MCF 10A (cell line): ENCODE measurements at regions not wholly inside any gene's neighbourhood (a gene's known extent, or its start where the extent isn't known, plus 50 kb on each side); places are given as distances from the start of the nearest gene placed in this dataset.
A peak's percentile ranks its signal among the peaks of the same experiment; 100 is the strongest.

Experiments used
- BruUV-seq: library from RNA; stranded (reverse); fragments of 400-500 nt; replicated peaks from 2 replicates; lab custom pipeline; 2021; lab: Mats Ljungman, UMichigan
- CTCF ChIA-PET: fragments of 300-600 bp; sonication (Branson Sonifier 250); formaldehyde crosslinking; extraction: SDS; loops from one replicate; lab custom pipeline; 2021; ENCODE audit warnings: antibody characterized with exemption, inconsistent platforms; lab: Yijun Ruan, JAX
- POLR2A ChIA-PET: fragments of 300-600, 350-650 bp; sonication (Branson Sonifier 250); formaldehyde crosslinking; extraction: SDS; loops from one replicate; lab custom pipeline; 2020; ENCODE audit warnings: antibody characterized with exemption, inconsistent platforms; lab: Yijun Ruan, JAX
- DNase-seq: peaks from one replicate; pipeline ENCODE4 v3.0.0-alpha.2; 2018; ENCODE audit not compliant: unreplicated experiment
- H3K27ac Mint-ChIP-seq: one replicate; pipeline ENCODE4 v1.8.0; 2022; ENCODE audit warnings: mild to moderate bottlenecking, low read depth, mixed read lengths; ENCODE audit not compliant: unreplicated experiment
- H3K27me3 Mint-ChIP-seq: one replicate; pipeline ENCODE4 v1.8.0; 2022; ENCODE audit warnings: mixed read lengths; ENCODE audit not compliant: insufficient read depth, unreplicated experiment
- H3K36me3 Mint-ChIP-seq: one replicate; pipeline ENCODE4 v1.8.0; 2022; ENCODE audit warnings: mild to moderate bottlenecking, moderate library complexity, mixed read lengths; ENCODE audit not compliant: insufficient read depth, unreplicated experiment
- H3K4me1 Mint-ChIP-seq: one replicate; pipeline ENCODE4 v1.8.0; 2022; ENCODE audit warnings: mixed read lengths; ENCODE audit not compliant: insufficient read depth, unreplicated experiment
- H3K4me3 Mint-ChIP-seq: one replicate; pipeline ENCODE4 v1.8.0; 2022; ENCODE audit warnings: mild to moderate bottlenecking, moderate library complexity, mixed read lengths; ENCODE audit not compliant: unreplicated experiment
- H3K9me3 Mint-ChIP-seq: one replicate; pipeline ENCODE4 v1.8.0; 2022; ENCODE audit warnings: mixed read lengths; ENCODE audit not compliant: unreplicated experiment
- intact Hi-C: fragments of 100-400 bp; cut with micrococcal nuclease; formaldehyde crosslinking; loops from 2 replicates; pipeline ENCODE4 v1.14.1; 2022
- TF ChIP-seq, protein P1 (sequence below): fragments of 200-600 bp; IDR thresholded peaks from one replicate; pipeline ENCODE4 v1.8.0; 2022; ENCODE audit warnings: antibody characterized with exemption, mild to moderate bottlenecking; ENCODE audit not compliant: unreplicated experiment

DNA sequence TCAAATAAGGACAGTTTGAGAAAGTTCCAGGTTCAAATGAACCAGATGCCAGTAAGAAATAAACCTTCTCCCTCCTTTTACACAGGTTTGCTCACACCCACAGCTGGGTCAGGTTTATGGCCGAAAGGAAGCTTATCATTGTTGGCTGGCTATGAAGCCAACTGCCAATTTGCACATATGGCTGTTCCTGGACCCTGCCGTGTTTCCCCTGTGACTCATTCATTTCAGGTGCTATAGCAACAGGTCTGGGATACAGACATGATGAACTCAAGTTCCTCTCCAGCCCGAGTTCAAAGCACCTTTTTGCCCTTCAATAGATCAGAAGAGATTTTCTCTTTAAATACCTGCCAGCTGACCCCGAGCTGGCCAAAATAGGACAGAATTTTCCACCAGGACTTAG is 134.4 kb upstream of the SMYD2 start:
- TF ChIP-seq, protein P1, sequence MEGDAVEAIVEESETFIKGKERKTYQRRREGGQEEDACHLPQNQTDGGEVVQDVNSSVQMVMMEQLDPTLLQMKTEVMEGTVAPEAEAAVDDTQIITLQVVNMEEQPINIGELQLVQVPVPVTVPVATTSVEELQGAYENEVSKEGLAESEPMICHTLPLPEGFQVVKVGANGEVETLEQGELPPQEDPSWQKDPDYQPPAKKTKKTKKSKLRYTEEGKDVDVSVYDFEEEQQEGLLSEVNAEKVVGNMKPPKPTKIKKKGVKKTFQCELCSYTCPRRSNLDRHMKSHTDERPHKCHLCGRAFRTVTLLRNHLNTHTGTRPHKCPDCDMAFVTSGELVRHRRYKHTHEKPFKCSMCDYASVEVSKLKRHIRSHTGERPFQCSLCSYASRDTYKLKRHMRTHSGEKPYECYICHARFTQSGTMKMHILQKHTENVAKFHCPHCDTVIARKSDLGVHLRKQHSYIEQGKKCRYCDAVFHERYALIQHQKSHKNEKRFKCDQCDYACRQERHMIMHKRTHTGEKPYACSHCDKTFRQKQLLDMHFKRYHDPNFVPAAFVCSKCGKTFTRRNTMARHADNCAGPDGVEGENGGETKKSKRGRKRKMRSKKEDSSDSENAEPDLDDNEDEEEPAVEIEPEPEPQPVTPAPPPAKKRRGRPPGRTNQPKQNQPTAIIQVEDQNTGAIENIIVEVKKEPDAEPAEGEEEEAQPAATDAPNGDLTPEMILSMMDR = no peak
- no peaks in the 10 kb centered on the region for H3K9me3 Mint-ChIP-seq
- ChIA-PET CTCF (interaction anchor here (0.5 to 1.8 kb wide), 8 partner anchors 24 to 1517 kb away, joined by 3 to 10 read pairs (median 4); no protein-coding TSS in a partner anchor), POLR2A (no interaction called here)
- peak; percentile 50 for DNase-seq
- peaks cover 14% of the 10 kb centered on the region for H3K4me1 Mint-ChIP-seq
- no peaks in the 10 kb centered on the region for H3K27me3 Mint-ChIP-seq
- H3K4me3 Mint-ChIP-seq = no peak overlapping the region
- BruUV-seq = no TSS peak
- no peak overlapping the region for H3K27ac Mint-ChIP-seq
- intact Hi-C loops = no loop called here
- H3K36me3 Mint-ChIP-seq = no peaks in the 10 kb centered on the region

DNA sequence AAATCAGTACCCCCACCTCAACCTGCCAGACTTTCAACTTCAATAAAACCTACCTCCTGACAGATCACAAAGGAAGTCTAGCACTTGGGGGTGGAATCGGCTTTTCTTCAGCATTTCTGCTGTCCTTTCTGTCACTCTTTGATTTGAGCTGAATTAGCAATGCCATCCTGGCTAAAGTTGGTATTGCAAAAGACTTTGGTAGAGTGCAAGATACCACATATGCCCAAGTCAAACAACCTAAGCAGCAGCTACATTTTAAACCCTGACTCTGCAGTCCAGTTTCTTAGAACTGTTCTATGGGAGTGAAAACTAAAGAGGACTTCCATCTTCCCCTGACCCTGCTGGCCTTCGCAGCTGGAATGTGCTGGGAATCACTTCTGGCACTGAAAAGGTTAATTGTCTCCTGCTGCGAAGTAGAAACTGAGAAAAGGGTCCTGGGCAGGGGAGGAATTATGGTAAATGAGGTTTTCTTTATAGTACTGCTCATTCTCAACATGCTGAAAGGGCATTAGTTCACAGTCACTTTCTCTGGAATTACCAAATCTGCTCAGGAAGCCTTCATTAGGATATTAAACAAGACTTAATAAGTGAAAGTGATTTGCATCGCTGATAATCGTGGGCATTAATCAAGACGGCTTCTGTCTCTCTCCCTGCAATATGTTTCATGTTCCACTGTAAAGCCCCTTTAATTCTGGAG is 126.2 kb upstream of the SMYD2 start:
- Mint-ChIP-seq H3K9me3 (peaks cover 7% of the 10 kb centered on the region), H3K4me1 (no peaks in the 10 kb centered on the region), H3K27me3 (peaks cover 60% of the 10 kb centered on the region), H3K27ac (no peak overlapping the region), H3K4me3 (no peak overlapping the region), H3K36me3 (no peaks in the 10 kb centered on the region)
- POLR2A ChIA-PET = interaction anchor here (0.9 to 1.2 kb wide), 2 partner anchors 12 to 28 kb away, joined by 3 read pairs; no protein-coding TSS in a partner anchor
- no TSS peak for BruUV-seq
- CTCF ChIA-PET = interaction anchor here (0.6 to 1.9 kb wide), 3 partner anchors 178 to 968 kb away, joined by 3 to 5 read pairs (median 4); no protein-coding TSS in a partner anchor
- TF ChIP-seq, protein P1 = no peak
- DNase-seq = no peak
- intact Hi-C loops = no loop called here

DNA sequence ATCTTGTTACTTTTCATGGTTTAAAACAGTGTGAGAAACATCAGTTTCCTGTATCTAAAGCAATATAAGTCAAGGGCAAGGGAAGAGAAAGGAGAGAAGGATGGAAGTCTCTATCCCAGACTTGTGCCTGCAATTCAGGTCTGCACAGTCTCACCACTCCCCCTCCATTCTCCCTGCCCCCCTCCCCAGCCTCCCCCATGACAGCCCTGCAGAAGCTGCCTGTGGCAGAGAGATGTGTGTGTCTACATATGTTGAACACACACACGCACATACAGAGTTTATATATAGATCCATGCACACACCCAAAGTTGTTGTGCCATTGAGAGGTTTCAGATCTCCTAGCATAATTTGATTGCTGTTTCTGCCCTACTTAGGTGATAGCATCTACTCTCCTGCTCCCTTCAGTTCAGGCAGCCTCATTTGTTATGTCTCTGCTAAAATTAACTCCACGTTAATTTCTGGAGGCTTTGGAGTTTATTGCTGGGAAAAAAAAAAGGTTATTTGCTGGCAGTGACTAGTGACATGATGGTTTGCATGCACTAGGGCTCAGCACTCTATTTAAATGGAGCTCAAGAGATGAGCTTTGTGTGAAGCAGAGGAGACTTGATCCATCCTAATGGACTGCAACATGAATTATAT is 124.9 kb upstream of the SMYD2 start:
- no TSS peak for BruUV-seq
- CTCF ChIA-PET = interaction anchor here (0.6 to 2.6 kb wide), 7 partner anchors 19 to 899 kb away, joined by 3 to 12 read pairs (median 5); no protein-coding TSS in a partner anchor
- intact Hi-C loops = no loop called here

More for the DNA sequence above, 124.9 kb upstream of the SMYD2 start:
- Mint-ChIP-seq H3K4me1 (no peaks in the 10 kb centered on the region), H3K4me3 (no peak overlapping the region), H3K27ac (no peak overlapping the region), H3K36me3 (no peaks in the 10 kb centered on the region), H3K27me3 (peaks cover 74% of the 10 kb centered on the region), H3K9me3 (peaks cover 7% of the 10 kb centered on the region)
- TF ChIP-seq, protein P1 = no peak
- no peak for DNase-seq
- POLR2A ChIA-PET = no interaction called here
